ENCODE measurements at regions not wholly inside any gene's neighbourhood (a gene's known extent, or its start where the extent isn't known, plus 50 kb on each side); places are given as distances from the start of the nearest gene placed in this dataset.

GRCh38 chr2:100755441-100755840, 64.5 kb upstream of the NPAS2 start:
- peaks cover 0 to 18% (median 6%) of the 10 kb centered on the region in 7 donors for H3K9me3 Mint-ChIP-seq
- H3K27ac Mint-ChIP-seq, result no peak overlapping the region
- no peaks in the 10 kb centered on the region for H3K36me3 Mint-ChIP-seq
- no peak overlapping the region for H3K4me3 Mint-ChIP-seq
- ATAC-seq (ENCODE audit: low read depth in 2 of 2), result no peak
- H3K27me3 Mint-ChIP-seq, result peaks cover 29 to 54% (median 31%) of the 10 kb centered on the region in 3 donors
- H3K4me1 Mint-ChIP-seq, result no peaks in the 10 kb centered on the region
- DNase-seq, result no peak

- no peaks in the 10 kb centered on the region for H3K36me3 Mint-ChIP-seq
- no peak for ATAC-seq (ENCODE audit: low read depth in 2 of 2)
- H3K9me3 Mint-ChIP-seq, result peaks cover 0 to 14% (median 3%) of the 10 kb centered on the region in 7 donors
- H3K27me3 Mint-ChIP-seq, result peaks cover 23 to 53% (median 24%) of the 10 kb centered on the region in 3 donors
- no peaks in the 10 kb centered on the region for H3K4me1 Mint-ChIP-seq
- H3K27ac Mint-ChIP-seq, result no peak overlapping the region
- no peak overlapping the region for H3K4me3 Mint-ChIP-seq
- DNase-seq, result no peak
Observed at GRCh38 chr2:100756704-100757103, 63.2 kb upstream of the NPAS2 start.

- H3K27ac Mint-ChIP-seq, result no peak overlapping the region
- peaks cover 19 to 50% (median 32%) of the 10 kb centered on the region in 3 donors for H3K27me3 Mint-ChIP-seq
- peaks cover 0 to 14% (median 3%) of the 10 kb centered on the region in 7 donors for H3K9me3 Mint-ChIP-seq
- H3K4me3 Mint-ChIP-seq, result no peak overlapping the region
- DNase-seq (no peak), ATAC-seq (ENCODE audit: low read depth in 2 of 2) (no peak)
- no peaks in the 10 kb centered on the region for H3K4me1 Mint-ChIP-seq
- no peaks in the 10 kb centered on the region for H3K36me3 Mint-ChIP-seq
Observed at GRCh38 chr2:100757621-100758394, 62.1 kb upstream of the NPAS2 start.

- no peak overlapping the region for H3K4me3 Mint-ChIP-seq
- no peak for DNase-seq
- H3K27me3 Mint-ChIP-seq, result peaks cover 20 to 53% (median 49%) of the 10 kb centered on the region in 3 donors
- no peaks in the 10 kb centered on the region for H3K4me1 Mint-ChIP-seq
- no peaks in the 10 kb centered on the region for H3K36me3 Mint-ChIP-seq
- H3K9me3 Mint-ChIP-seq, result peaks cover 1 to 17% (median 8%) of the 10 kb centered on the region in 7 donors
- no peak for ATAC-seq (ENCODE audit: low read depth in 2 of 2)
- H3K27ac Mint-ChIP-seq, result peak overlapping the region in 1 of 6 donors; percentile 51
Observed at GRCh38 chr2:100759901-100760300, 60.0 kb upstream of the NPAS2 start.

- peaks cover 1 to 14% (median 6%) of the 10 kb centered on the region in 7 donors for H3K9me3 Mint-ChIP-seq
- no peak overlapping the region for H3K27ac Mint-ChIP-seq
- peak overlapping the region in 1 of 8 donors; percentile 54 for H3K4me3 Mint-ChIP-seq
- peaks cover 20 to 54% (median 51%) of the 10 kb centered on the region in 3 donors for H3K27me3 Mint-ChIP-seq
- H3K4me1 Mint-ChIP-seq, result no peaks in the 10 kb centered on the region
- no peaks in the 10 kb centered on the region for H3K36me3 Mint-ChIP-seq
- DNase-seq, result no peak
- ATAC-seq (ENCODE audit: low read depth in 2 of 2), result no peak
Observed at GRCh38 chr2:100761365-100761764, 58.6 kb upstream of the NPAS2 start.

GRCh38 chr2:100764430-100764829, 55.5 kb upstream of the NPAS2 start:
- Mint-ChIP-seq H3K9me3 (peaks cover 0 to 12% (median 0%) of the 10 kb centered on the region in 7 donors), H3K27me3 (peaks cover 22 to 56% (median 54%) of the 10 kb centered on the region in 3 donors), H3K4me3 (no peak overlapping the region), H3K4me1 (no peaks in the 10 kb centered on the region), H3K36me3 (no peaks in the 10 kb centered on the region), H3K27ac (no peak overlapping the region)
- no peak for DNase-seq
- no peak for ATAC-seq (ENCODE audit: low read depth in 2 of 2)

GRCh38 chr2:100765481-100765880, 54.5 kb upstream of the NPAS2 start:
- Mint-ChIP-seq H3K27me3 (peaks cover 22 to 58% (median 56%) of the 10 kb centered on the region in 3 donors), H3K4me3 (no peak overlapping the region), H3K36me3 (no peaks in the 10 kb centered on the region), H3K4me1 (no peaks in the 10 kb centered on the region), H3K9me3 (peaks cover 0 to 12% (median 0%) of the 10 kb centered on the region in 7 donors), H3K27ac (peak overlapping the region in 1 of 6 donors; percentile 12)
- ATAC-seq (ENCODE audit: low read depth in 2 of 2) (no peak), DNase-seq (no peak)

GRCh38 chr2:100766256-100766655, 53.7 kb upstream of the NPAS2 start:
- peak overlapping the region in 1 of 6 donors; percentile 68 for H3K27ac Mint-ChIP-seq
- peaks cover 0 to 12% (median 0%) of the 10 kb centered on the region in 7 donors for H3K9me3 Mint-ChIP-seq
- H3K4me3 Mint-ChIP-seq, result no peak overlapping the region
- no peaks in the 10 kb centered on the region for H3K36me3 Mint-ChIP-seq
- no peak for DNase-seq
- H3K27me3 Mint-ChIP-seq, result peaks cover 22 to 60% (median 53%) of the 10 kb centered on the region in 3 donors
- no peaks in the 10 kb centered on the region for H3K4me1 Mint-ChIP-seq
- ATAC-seq (ENCODE audit: low read depth in 2 of 2), result no peak

GRCh38 chr2:100766806-100767205, 53.1 kb upstream of the NPAS2 start:
- Mint-ChIP-seq H3K27me3 (peaks cover 24 to 60% (median 48%) of the 10 kb centered on the region in 3 donors), H3K4me3 (no peak overlapping the region), H3K9me3 (peaks cover 0 to 12% (median 0%) of the 10 kb centered on the region in 7 donors), H3K27ac (no peak overlapping the region), H3K36me3 (no peaks in the 10 kb centered on the region), H3K4me1 (no peaks in the 10 kb centered on the region)
- no peak for ATAC-seq (ENCODE audit: low read depth in 2 of 2)
- DNase-seq, result no peak

GRCh38 chr2:100767224-100767653, 52.7 kb upstream of the NPAS2 start:
- no peak for DNase-seq
- ATAC-seq (ENCODE audit: low read depth in 2 of 2), result no peak
- Mint-ChIP-seq H3K36me3 (no peaks in the 10 kb centered on the region), H3K4me1 (no peaks in the 10 kb centered on the region), H3K27ac (no peak overlapping the region), H3K27me3 (peaks cover 28 to 56% (median 44%) of the 10 kb centered on the region in 3 donors), H3K4me3 (no peak overlapping the region), H3K9me3 (peaks cover 0 to 12% (median 0%) of the 10 kb centered on the region in 7 donors)

GRCh38 chr2:100767810-100768806, 51.8 kb upstream of the NPAS2 start:
- Mint-ChIP-seq H3K27me3 (peaks cover 28 to 49% (median 39%) of the 10 kb centered on the region in 3 donors), H3K27ac (no peak overlapping the region), H3K4me3 (no peak overlapping the region), H3K36me3 (no peaks in the 10 kb centered on the region), H3K4me1 (no peaks in the 10 kb centered on the region), H3K9me3 (peaks cover 0 to 10% (median 0%) of the 10 kb centered on the region in 7 donors)
- ATAC-seq (ENCODE audit: low read depth in 2 of 2) (no peak), DNase-seq (no peak)

Measured in naive B cell (primary cell).